HG02981 (cell line): ENCODE measurements at regions not wholly inside any gene's neighbourhood (a gene's known extent, or its start where the extent isn't known, plus 50 kb on each side); places are given as distances from the start of the nearest gene placed in this dataset.

Source experiments
- ATAC-seq: cut with Tn5 transposase; IDR thresholded peaks from one replicate; pipeline ENCODE4 v1.9.1; 2021; ENCODE audit warnings: mild to moderate bottlenecking, moderate library complexity; ENCODE audit not compliant: unreplicated experiment

GRCh38 chr2:47238638-47239037 lies 62.3 kb upstream of the CALM2 start:
- no peak for ATAC-seq

- no peak for ATAC-seq
Observed at GRCh38 chr2:47237375-47238334, 61.3 kb upstream of the CALM2 start.

- no peak for ATAC-seq
Observed at GRCh38 chr2:47236503-47237215, 60.3 kb upstream of the CALM2 start.

- ATAC-seq: no peak
Observed at GRCh38 chr2:47235132-47235531, 58.8 kb upstream of the CALM2 start.

- ATAC-seq: no peak
Observed at GRCh38 chr2:47234456-47234855, 58.1 kb upstream of the CALM2 start.

- no peak for ATAC-seq
Observed at GRCh38 chr2:47232738-47233415, 56.6 kb upstream of the CALM2 start.

- ATAC-seq: no peak
Observed at GRCh38 chr2:47230418-47230817, 54.1 kb upstream of the CALM2 start.

- no peak for ATAC-seq
Observed at GRCh38 chr2:47227532-47228279, 51.4 kb upstream of the CALM2 start.

- no peak for ATAC-seq
Observed at GRCh38 chr2:47226923-47227220, 50.6 kb upstream of the CALM2 start.

GRCh38 chr2:47226132-47226922 lies 50.0 kb upstream of the CALM2 start:
- no peak for ATAC-seq
